Ascending aorta (tissue), 2 donors: ENCODE measurements at regions not wholly inside any gene's neighbourhood (a gene's known extent, or its start where the extent isn't known, plus 50 kb on each side); places are given as distances from the start of the nearest gene placed in this dataset.

Experiments used
- DNase-seq, 2 donors: peaks; one replicate each; pipeline ENCODE4 v3.0.0-alpha.2; 2019; ENCODE audit warnings: low spot score in 2 of 2
- H3K27ac ChIP-seq, 2 donors: fragments of 200-600 bp; sonication (generic); one replicate each; pipeline ENCODE4 v1.5.1; 2016 to 2017; ENCODE audit warnings: mild to moderate bottlenecking in 1 of 2
- H3K27me3 ChIP-seq: fragments of 200-600 bp; sonication (generic); one replicate; pipeline ENCODE4 v1.5.1; 2017
- H3K36me3 ChIP-seq, 2 donors: fragments of 200-600 bp; sonication (generic); one replicate each; pipeline ENCODE4 v1.5.1; 2016
- H3K4me1 ChIP-seq, 2 donors: fragments of 200-600 bp; sonication (generic); one replicate each; pipeline ENCODE4 v1.5.1; 2016 to 2017; ENCODE audit warnings: mild to moderate bottlenecking in 1 of 2
- H3K4me3 ChIP-seq, 2 donors: fragments of 200-600 bp; sonication (generic); one replicate each; pipeline ENCODE4 v1.5.1; 2016 to 2017; ENCODE audit warnings: mild to moderate bottlenecking in 1 of 2
- H3K9me3 ChIP-seq, 2 donors: fragments of 200-600 bp; sonication (generic); one replicate each; pipeline ENCODE4 v1.5.1; 2016
- intact Hi-C: fragments of 100-400 bp; cut with DNase I; formaldehyde crosslinking; loops from one replicate; pipeline ENCODE4 v1.15.1; 2023
- TF ChIP-seq, protein P1 (sequence below), 3 experiments: fragments of 200-600 bp in 2 of 3; fragments of 450-650 bp in 1 of 3; sonication (generic) in 2 of 3; IDR thresholded peaks; one replicate each; pipeline ENCODE4 v1.5.1; 2016 to 2019; ENCODE audit warnings: antibody characterized with exemption in 3 of 3, mild to moderate bottlenecking in 1 of 3, moderate library complexity in 1 of 3

DNA sequence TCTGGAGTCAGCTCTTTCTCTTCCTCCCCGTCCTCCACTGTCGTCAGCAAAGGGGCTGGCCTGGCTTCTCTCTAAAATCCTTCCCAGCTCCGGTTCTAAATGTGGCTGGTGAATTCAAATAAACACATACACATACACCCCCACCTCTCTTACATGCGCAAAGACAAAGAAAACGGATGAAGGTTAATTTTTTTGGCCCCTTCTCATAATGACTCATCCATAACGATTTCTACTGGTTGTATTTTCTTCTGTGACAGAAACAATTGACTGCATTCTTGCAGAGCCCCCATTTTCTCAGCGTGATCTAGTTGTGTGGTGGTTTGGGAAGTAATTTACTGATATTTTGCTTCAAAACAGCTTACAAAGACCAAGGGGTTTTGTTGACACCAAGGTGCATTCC is 130.0 kb upstream of the NTM start:
- Histone ChIP-seq H3K27ac (no peak overlapping the region), H3K27me3 (no peaks in the 10 kb centered on the region), H3K9me3 (no peaks in the 10 kb centered on the region), H3K4me3 (no peak overlapping the region), H3K4me1 (no peaks in the 10 kb centered on the region), H3K36me3 (no peaks in the 10 kb centered on the region)
- TF ChIP-seq, protein P1, sequence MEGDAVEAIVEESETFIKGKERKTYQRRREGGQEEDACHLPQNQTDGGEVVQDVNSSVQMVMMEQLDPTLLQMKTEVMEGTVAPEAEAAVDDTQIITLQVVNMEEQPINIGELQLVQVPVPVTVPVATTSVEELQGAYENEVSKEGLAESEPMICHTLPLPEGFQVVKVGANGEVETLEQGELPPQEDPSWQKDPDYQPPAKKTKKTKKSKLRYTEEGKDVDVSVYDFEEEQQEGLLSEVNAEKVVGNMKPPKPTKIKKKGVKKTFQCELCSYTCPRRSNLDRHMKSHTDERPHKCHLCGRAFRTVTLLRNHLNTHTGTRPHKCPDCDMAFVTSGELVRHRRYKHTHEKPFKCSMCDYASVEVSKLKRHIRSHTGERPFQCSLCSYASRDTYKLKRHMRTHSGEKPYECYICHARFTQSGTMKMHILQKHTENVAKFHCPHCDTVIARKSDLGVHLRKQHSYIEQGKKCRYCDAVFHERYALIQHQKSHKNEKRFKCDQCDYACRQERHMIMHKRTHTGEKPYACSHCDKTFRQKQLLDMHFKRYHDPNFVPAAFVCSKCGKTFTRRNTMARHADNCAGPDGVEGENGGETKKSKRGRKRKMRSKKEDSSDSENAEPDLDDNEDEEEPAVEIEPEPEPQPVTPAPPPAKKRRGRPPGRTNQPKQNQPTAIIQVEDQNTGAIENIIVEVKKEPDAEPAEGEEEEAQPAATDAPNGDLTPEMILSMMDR (IDR thresholded peaks at IDR 0.05), result no peak
- no peak for DNase-seq
- intact Hi-C loops, result no loop called here

DNA sequence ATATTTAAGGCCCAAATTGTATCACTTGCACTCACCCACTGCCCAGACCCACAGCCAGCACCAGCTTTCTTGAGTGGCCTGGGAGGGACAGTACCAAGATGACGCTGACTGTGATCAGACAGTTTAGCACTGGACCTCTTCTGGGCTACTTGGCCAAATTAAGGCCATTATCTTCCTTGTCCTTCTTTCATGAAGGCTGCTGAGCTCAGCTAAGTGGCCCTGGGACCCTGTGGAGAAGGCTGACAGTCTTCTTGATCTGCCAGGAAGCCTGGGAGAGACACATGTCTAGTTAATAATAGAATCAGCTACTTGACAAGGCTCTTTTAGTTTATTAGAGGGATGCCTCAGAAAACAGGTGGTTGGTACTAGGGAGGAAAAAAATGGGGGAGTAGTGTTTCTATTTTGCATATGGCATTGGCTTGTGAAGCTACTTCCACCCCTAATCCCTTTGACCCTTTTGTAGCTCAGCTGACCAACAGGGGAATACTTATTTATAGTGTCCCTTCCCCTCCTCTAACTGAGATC is 127.9 kb upstream of the NTM start:
- no peaks in the 10 kb centered on the region for H3K27me3 ChIP-seq
- H3K9me3 ChIP-seq, result no peaks in the 10 kb centered on the region
- DNase-seq, result no peak
- TF ChIP-seq, protein P1 (IDR thresholded peaks at IDR 0.05), result no peak
- H3K4me1 ChIP-seq, result no peaks in the 10 kb centered on the region
- intact Hi-C loops, result no loop called here
- H3K4me3 ChIP-seq, result no peak overlapping the region
- H3K36me3 ChIP-seq, result no peaks in the 10 kb centered on the region
- H3K27ac ChIP-seq, result no peak overlapping the region

DNA sequence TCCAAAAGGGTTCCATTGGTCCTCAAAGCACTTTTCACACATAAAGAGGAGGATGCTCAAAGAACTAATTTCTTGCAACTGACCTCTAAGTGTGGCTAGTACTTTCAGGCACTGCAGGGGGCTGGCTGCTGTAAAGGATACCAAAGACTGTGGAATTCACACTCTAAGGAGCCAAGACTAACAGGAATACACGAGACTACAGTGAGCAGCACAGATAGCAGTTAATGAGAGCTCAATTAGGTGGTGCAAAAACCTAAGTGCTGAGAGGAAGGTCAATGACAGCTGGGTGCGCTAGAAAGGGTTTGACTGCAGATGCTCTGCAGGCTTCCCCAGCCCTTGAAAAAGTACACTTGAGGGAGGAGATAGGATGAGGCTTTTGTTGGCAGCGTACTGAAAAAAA is 124.3 kb upstream of the NTM start:
- Histone ChIP-seq H3K4me1 (no peaks in the 10 kb centered on the region), H3K27me3 (no peaks in the 10 kb centered on the region), H3K9me3 (no peaks in the 10 kb centered on the region), H3K4me3 (no peak overlapping the region), H3K27ac (no peak overlapping the region), H3K36me3 (no peaks in the 10 kb centered on the region)
- DNase-seq, result no peak
- TF ChIP-seq, protein P1 (IDR thresholded peaks at IDR 0.05), result no peak
- intact Hi-C loops, result no loop called here

DNA sequence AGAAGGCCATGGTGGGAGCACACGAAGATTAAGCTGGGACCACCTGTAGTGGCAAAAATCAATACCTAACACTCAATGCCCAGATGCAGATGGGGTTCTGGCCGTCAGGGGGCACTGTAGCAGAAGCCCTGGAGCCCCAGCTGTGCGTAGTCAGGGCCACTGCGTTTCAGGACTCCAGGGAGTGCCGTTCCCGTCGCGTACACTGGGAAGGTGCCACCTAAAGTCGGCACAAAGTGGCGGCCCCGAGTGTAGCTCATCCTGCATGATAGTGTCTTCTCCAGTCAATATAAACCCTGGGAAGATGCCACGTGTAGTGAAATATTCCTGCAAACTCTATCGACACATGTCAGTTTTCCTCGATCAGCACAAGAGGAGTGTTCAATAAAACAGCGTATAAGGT is 123.8 kb upstream of the NTM start:
- Histone ChIP-seq H3K4me3 (no peak overlapping the region), H3K27ac (no peak overlapping the region), H3K36me3 (no peaks in the 10 kb centered on the region), H3K9me3 (no peaks in the 10 kb centered on the region), H3K27me3 (no peaks in the 10 kb centered on the region), H3K4me1 (no peaks in the 10 kb centered on the region)
- intact Hi-C loops, result no loop called here
- DNase-seq, result no peak
- TF ChIP-seq, protein P1 (IDR thresholded peaks at IDR 0.05), result no peak

DNA sequence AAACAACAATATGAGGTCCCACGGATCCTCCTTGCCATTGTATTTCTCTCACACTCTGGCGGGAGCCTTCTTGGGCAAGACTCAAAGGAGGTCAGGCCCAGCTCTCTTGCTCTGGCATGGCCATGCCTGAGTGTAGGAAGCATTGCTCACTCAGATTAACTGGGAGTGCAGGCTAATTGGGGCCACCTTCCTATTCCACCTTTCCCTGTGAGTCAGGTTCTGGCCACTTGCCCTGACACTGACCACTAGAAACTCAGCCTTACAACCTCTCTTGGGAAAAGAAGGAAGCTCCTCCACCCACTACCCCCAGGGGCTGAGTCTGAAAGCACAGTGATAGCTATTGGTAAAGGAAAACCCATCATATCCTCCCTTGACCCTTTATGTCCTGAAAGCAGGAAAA is 121.8 kb upstream of the NTM start:
- H3K36me3 ChIP-seq, result no peaks in the 10 kb centered on the region
- H3K4me3 ChIP-seq, result no peak overlapping the region
- H3K27me3 ChIP-seq, result no peaks in the 10 kb centered on the region
- DNase-seq, result no peak
- intact Hi-C loops, result no loop called here
- H3K4me1 ChIP-seq, result no peaks in the 10 kb centered on the region
- H3K9me3 ChIP-seq, result no peaks in the 10 kb centered on the region
- TF ChIP-seq, protein P1 (IDR thresholded peaks at IDR 0.05), result no peak
- H3K27ac ChIP-seq, result no peak overlapping the region

DNA sequence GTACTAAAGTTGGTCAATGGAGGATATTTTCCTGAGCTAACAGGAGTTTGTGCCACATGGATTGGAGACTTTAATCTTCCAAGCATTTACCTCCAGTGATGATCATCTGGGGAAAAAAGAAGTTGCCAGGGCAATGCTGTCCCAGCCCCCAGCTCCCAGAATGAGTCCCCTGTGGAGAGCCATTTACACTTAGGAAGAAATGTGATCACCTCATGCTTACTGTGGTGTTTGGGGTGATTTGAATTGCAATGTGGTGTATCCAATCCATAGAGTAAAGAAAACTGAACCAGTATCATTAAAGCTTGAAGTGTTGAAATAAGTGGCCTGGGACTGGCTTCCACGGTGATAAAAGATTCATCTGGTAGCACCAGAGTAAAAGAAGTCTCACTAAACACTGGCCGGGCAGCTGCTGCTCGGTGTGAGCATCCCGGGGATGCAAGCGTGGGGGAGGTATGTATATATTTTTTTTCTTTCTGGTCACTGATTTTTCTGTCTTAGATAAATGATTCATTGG is 117.2 kb upstream of the NTM start:
- no peaks in the 10 kb centered on the region for H3K4me1 ChIP-seq
- H3K4me3 ChIP-seq, result no peak overlapping the region
- no peaks in the 10 kb centered on the region for H3K9me3 ChIP-seq
- intact Hi-C loops, result no loop called here
- H3K27ac ChIP-seq, result no peak overlapping the region
- H3K27me3 ChIP-seq, result no peaks in the 10 kb centered on the region
- no peak for DNase-seq
- no peaks in the 10 kb centered on the region for H3K36me3 ChIP-seq
- TF ChIP-seq, protein P1 (IDR thresholded peaks at IDR 0.05), result no peak
